ENCODE measurements at regions not wholly inside any gene's neighbourhood (a gene's known extent, or its start where the extent isn't known, plus 50 kb on each side); places are given as distances from the start of the nearest gene placed in this dataset.

DNA sequence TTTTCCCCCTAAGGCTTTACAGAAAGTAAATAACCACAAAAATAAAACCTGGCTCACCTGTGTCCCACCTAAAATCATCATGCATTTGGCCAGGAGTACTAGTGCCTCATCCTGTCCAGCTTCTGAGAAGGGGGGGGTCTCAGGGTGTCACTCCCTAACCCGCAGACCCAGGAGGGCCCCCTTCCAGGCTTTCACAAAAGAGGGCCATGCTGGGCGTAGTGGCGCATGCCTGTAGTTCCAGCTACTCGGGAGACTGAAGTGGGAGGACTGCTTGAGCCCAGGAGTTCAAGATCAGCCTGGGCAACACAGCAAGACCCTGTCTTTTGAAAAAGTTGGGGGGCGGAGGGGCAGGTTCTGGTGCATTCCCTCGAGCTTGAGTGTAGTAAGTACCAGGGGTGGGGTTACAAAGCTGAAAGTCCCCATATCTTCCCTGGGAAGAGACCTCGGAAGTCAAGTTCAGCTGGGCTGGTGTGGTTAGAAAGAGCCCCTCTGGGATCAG is 259.3 kb downstream of the PARN start:
- ATAC-seq: no peak
- in situ Hi-C loops (cut with MboI) (no loop called here), intact Hi-C loops (cut with micrococcal nuclease; ENCODE audit: unreplicated experiment) (no loop called here)
- no peaks in the 10 kb centered on the region; the same call in 2 of the 3 replicates for H3K9me3 ChIP-seq (replicated peaks; ENCODE audit: control insufficient read depth, insufficient read depth, low read length)
- TF ChIP-seq POLR2AphosphoS2 (IDR thresholded peaks at IDR 0.05; ENCODE audit: low read depth, low read length) (no peak), MXI1 (IDR thresholded peaks at IDR 0.05; ENCODE audit: low read depth, low read length) (no peak), KAT2A (conservative IDR thresholded peaks at IDR 0.05; ENCODE audit: control insufficient read depth, low read depth, low read length) (no peak)
- WGBS (ENCODE audit: insufficient coverage, insufficient replicate concordance, low lambda C conversion rate, missing lambda C conversion rate): 46% methylated on average over 7 of the region's 7 CpGs
- no peak overlapping the region for H2AFZ ChIP-seq (ENCODE audit: control insufficient read depth, low read depth, low read length)
- FAIRE-seq: no peak
- no TSS peak for BruUV-seq (replicated peaks)
- no peak overlapping the region for H3K4me3 ChIP-seq
- H3K27me3 ChIP-seq (replicated peaks in 1 of 2; ENCODE audit: control insufficient read depth in 2 of 2, insufficient read depth in 2 of 2, low read length in 1 of 2): no peaks in the 10 kb centered on the region
- ChIA-PET SMC1A (ENCODE audit: uncharacterized antibody, unreplicated experiment) (no interaction called here), RAD21 (ENCODE audit: unreplicated experiment) (interaction anchor here (1.5 kb wide), 1 partner anchor 16 kb away, joined by 3 read pairs; no protein-coding TSS in a partner anchor), POLR2A (interaction anchor here (1.2 kb wide), 1 partner anchor 16 kb away, joined by 4 read pairs; no protein-coding TSS in a partner anchor), CTCF (no interaction called here)
- no peak for DNase-seq (ENCODE audit: low read depth, low spot score)
- H3K27ac ChIP-seq (ENCODE audit: control insufficient read depth, insufficient read depth): no peak overlapping the region
- H3K79me2 ChIP-seq (ENCODE audit: control insufficient read depth, insufficient read depth, low read length): no peaks in the 10 kb centered on the region
- H3K9ac ChIP-seq (ENCODE audit: control insufficient read depth, insufficient read depth, low read length): no peak overlapping the region
- no peaks in the 10 kb centered on the region for H3K36me3 ChIP-seq (ENCODE audit: control insufficient read depth in 2 of 2, insufficient read depth in 2 of 2, low read length in 1 of 2)
- no peaks in the 10 kb centered on the region for H4K20me1 ChIP-seq (ENCODE audit: control insufficient read depth, insufficient read depth)
- no peaks in the 10 kb centered on the region for H3K4me1 ChIP-seq (ENCODE audit: control insufficient read depth, insufficient read depth, low read length)
- H3K4me2 ChIP-seq (ENCODE audit: control insufficient read depth, insufficient read depth): no peak overlapping the region

DNA sequence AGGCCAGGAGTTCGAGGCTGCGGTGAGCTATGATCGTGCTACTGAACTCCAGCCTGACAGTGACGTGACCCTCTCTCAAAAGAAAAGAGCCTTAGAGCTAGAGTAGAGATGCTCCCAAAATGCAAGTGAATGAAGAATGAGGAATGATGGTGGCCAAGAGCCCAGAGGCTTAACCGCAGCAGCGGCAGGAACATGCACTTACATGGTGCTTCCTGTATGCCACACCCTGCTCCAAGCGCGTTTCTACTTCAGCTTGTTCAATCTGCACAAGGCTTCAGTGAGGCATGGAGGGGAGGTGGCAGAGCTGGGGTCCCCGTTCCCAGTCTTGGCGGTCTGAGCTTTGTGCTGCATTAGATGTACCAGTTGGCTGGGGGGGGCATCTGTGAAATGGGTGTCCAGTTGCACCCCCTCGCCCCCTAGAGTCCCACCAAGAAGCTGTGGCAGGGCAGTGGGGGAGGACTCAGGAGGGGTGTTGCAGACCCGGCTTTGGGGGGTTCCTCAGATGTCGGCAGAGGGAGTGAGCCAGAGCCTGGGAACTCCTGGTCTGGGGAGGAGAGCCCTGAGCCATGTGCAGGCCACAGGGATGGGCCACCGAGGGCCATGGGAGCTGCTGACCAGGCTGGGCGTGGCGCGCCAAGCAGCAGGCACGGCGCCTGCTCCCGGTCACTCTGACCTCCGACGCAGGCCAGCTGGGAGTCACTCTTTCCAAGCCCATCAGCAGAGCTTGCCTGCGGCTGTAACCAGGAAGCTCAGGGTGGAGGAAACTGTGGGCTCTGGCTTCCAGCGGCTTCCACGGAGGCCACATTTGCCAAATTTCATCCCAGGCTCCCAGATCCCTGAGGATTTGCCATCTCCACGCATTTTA is 260.1 kb downstream of the PARN start:
- Histone ChIP-seq H3K79me2 (ENCODE audit: control insufficient read depth, insufficient read depth, low read length) (no peaks in the 10 kb centered on the region), H3K4me3 (no peak overlapping the region), H3K4me1 (ENCODE audit: control insufficient read depth, insufficient read depth, low read length) (no peaks in the 10 kb centered on the region), H3K4me2 (ENCODE audit: control insufficient read depth, insufficient read depth) (no peak overlapping the region), H3K27me3 (replicated peaks in 1 of 2; ENCODE audit: control insufficient read depth in 2 of 2, insufficient read depth in 2 of 2, low read length in 1 of 2) (no peaks in the 10 kb centered on the region), H4K20me1 (ENCODE audit: control insufficient read depth, insufficient read depth) (no peaks in the 10 kb centered on the region), H3K27ac (ENCODE audit: control insufficient read depth, insufficient read depth) (no peak overlapping the region), H3K9ac (ENCODE audit: control insufficient read depth, insufficient read depth, low read length) (no peak overlapping the region), H3K36me3 (ENCODE audit: control insufficient read depth in 2 of 2, insufficient read depth in 2 of 2, low read length in 1 of 2) (no peaks in the 10 kb centered on the region), H3K9me3 (replicated peaks; ENCODE audit: control insufficient read depth, insufficient read depth, low read length) (no peaks in the 10 kb centered on the region; the same call in 2 of the 3 replicates), H2AFZ (ENCODE audit: control insufficient read depth, low read depth, low read length) (no peak overlapping the region)
- in situ Hi-C loops (cut with MboI) (no loop called here), intact Hi-C loops (cut with micrococcal nuclease; ENCODE audit: unreplicated experiment) (no loop called here)
- ChIA-PET SMC1A (ENCODE audit: uncharacterized antibody, unreplicated experiment) (no interaction called here), POLR2A (no interaction called here), RAD21 (ENCODE audit: unreplicated experiment) (interaction anchor here (1.5 to 2.0 kb wide), 2 partner anchors 15 to 84 kb away, joined by 3 to 5 read pairs; no protein-coding TSS in a partner anchor), CTCF (no interaction called here)
- no peak for ATAC-seq
- DNase-seq (ENCODE audit: low read depth, low spot score): no peak
- no TSS peak for BruUV-seq (replicated peaks)
- TF ChIP-seq HDAC2 (IDR thresholded peaks at IDR 0.05): no peak
- TF ChIP-seq SRF (IDR thresholded peaks at IDR 0.05; ENCODE audit: low read depth in 2 of 2, low read length in 2 of 2): peak; percentile 52 to 64; a peak in 3 of 4 replicates
- 73% methylated on average over 26 of the region's 26 CpGs for WGBS (ENCODE audit: insufficient coverage, insufficient replicate concordance, low lambda C conversion rate, missing lambda C conversion rate)
- no peak for FAIRE-seq
